ENCODE measurements at regions not wholly inside any gene's neighbourhood (a gene's known extent, or its start where the extent isn't known, plus 50 kb on each side); places are given as distances from the start of the nearest gene placed in this dataset.
"Not testable (repeated sequence)": the region's sequence is repeated elsewhere in the genome, so short reads cannot be mapped to it uniquely, and the experiment has no call there.

GRCh38 chr2:84288293-84288692 lies 170.8 kb downstream of the SUCLG1 start:
- no peak for DNase-seq (ENCODE audit: low read depth in 2 of 2)

GRCh38 chr2:84286878-84287277 lies 172.2 kb downstream of the SUCLG1 start:
- no peak for DNase-seq (ENCODE audit: low read depth in 2 of 2)

- DNase-seq (ENCODE audit: low read depth in 2 of 2): no peak
These were observed 173.9 kb downstream of the SUCLG1 start for GRCh38 chr2:84285056-84285747.

- DNase-seq (ENCODE audit: low read depth in 2 of 2): no peak
These were observed 175.6 kb downstream of the SUCLG1 start for GRCh38 chr2:84283506-84283905.

GRCh38 chr2:84281510-84281909 lies 177.6 kb downstream of the SUCLG1 start:
- DNase-seq (ENCODE audit: low read depth in 2 of 2): no peak

GRCh38 chr2:84280873-84281272 lies 178.2 kb downstream of the SUCLG1 start:
- DNase-seq (ENCODE audit: low read depth in 2 of 2): no peak

- no peak for DNase-seq (ENCODE audit: low read depth in 2 of 2)
These were observed 180.7 kb downstream of the SUCLG1 start for GRCh38 chr2:84278386-84278785.

- no peak for DNase-seq (ENCODE audit: low read depth in 2 of 2)
These were observed 182.4 kb downstream of the SUCLG1 start for GRCh38 chr2:84276590-84277255.

- no peak for DNase-seq (ENCODE audit: low read depth in 2 of 2)
These were observed 185.7 kb downstream of the SUCLG1 start for GRCh38 chr2:84273406-84273805.

GRCh38 chr2:84271977-84272376 lies 187.1 kb downstream of the SUCLG1 start:
- no peak for DNase-seq (ENCODE audit: low read depth in 2 of 2)

- DNase-seq (ENCODE audit: low read depth in 2 of 2): no peak
These were observed 201.2 kb downstream of the SUCLG1 start for GRCh38 chr2:84257831-84258230.

- DNase-seq (ENCODE audit: low read depth in 2 of 2): no peak
These were observed 207.3 kb downstream of the SUCLG1 start for GRCh38 chr2:84251651-84252302.

GRCh38 chr2:84249140-84249539 lies 209.9 kb downstream of the SUCLG1 start:
- no peak for DNase-seq (ENCODE audit: low read depth in 2 of 2)

- DNase-seq (ENCODE audit: low read depth in 2 of 2): no peak
These were observed 211.5 kb downstream of the SUCLG1 start for GRCh38 chr2:84247532-84247931.

GRCh38 chr2:84243788-84244733 lies 215.0 kb downstream of the SUCLG1 start:
- DNase-seq (ENCODE audit: low read depth in 2 of 2): no peak

- no peak for DNase-seq (ENCODE audit: low read depth in 2 of 2)
These were observed 220.2 kb downstream of the SUCLG1 start for GRCh38 chr2:84238907-84239306.

- DNase-seq (ENCODE audit: low read depth in 2 of 2): no peak
These were observed 222.8 kb downstream of the SUCLG1 start for GRCh38 chr2:84236288-84236687.

GRCh38 chr2:84234103-84234502 lies 225.0 kb downstream of the SUCLG1 start:
- no peak for DNase-seq (ENCODE audit: low read depth in 2 of 2)

GRCh38 chr2:84231478-84231877 lies 227.6 kb downstream of the SUCLG1 start:
- DNase-seq (ENCODE audit: low read depth in 2 of 2): no peak

- no peak for DNase-seq (ENCODE audit: low read depth in 2 of 2)
These were observed 235.0 kb downstream of the SUCLG1 start for GRCh38 chr2:84224121-84224520.

- no peak for DNase-seq (ENCODE audit: low read depth in 2 of 2)
These were observed 235.9 kb downstream of the SUCLG1 start for GRCh38 chr2:84223191-84223590.

GRCh38 chr2:84221102-84221501 lies 238.0 kb downstream of the SUCLG1 start:
- not testable (repeated sequence) for DNase-seq (ENCODE audit: low read depth in 2 of 2)
